AG08395 (cell line): ENCODE measurements at regions not wholly inside any gene's neighbourhood (a gene's known extent, or its start where the extent isn't known, plus 50 kb on each side); places are given as distances from the start of the nearest gene placed in this dataset.
"Not testable (repeated sequence)": the region's sequence is repeated elsewhere in the genome, so short reads cannot be mapped to it uniquely, and the experiment has no call there.

Experiments
- DNase-seq: peaks from one replicate; pipeline ENCODE4 v3.0.0; 2012; ENCODE audit warnings: mixed read lengths, low spot score

GRCh38 chr7:1342090-1342640 lies 109.5 kb downstream of the UNCX start:
- DNase-seq, result no peak

GRCh38 chr7:1343551-1343950 lies 110.9 kb downstream of the UNCX start:
- no peak for DNase-seq

- no peak for DNase-seq
These were observed 111.7 kb downstream of the UNCX start for GRCh38 chr7:1344421-1344820.

- no peak for DNase-seq
These were observed 112.5 kb downstream of the UNCX start for GRCh38 chr7:1344981-1345701.

GRCh38 chr7:1345796-1346755 lies 113.2 kb downstream of the MICALL2 start:
- DNase-seq, result no peak

- DNase-seq, result no peak
These were observed 112.4 kb downstream of the MICALL2 start for GRCh38 chr7:1346851-1347250.

- DNase-seq, result no peak
These were observed 111.0 kb downstream of the MICALL2 start for GRCh38 chr7:1348096-1348822.

GRCh38 chr7:1348823-1349335 lies 110.4 kb downstream of the MICALL2 start:
- no peak for DNase-seq

- DNase-seq, result no peak
These were observed 109.9 kb downstream of the MICALL2 start for GRCh38 chr7:1349351-1349761.

GRCh38 chr7:1351881-1352625 lies 107.2 kb downstream of the MICALL2 start:
- DNase-seq, result no peak

- DNase-seq, result no peak
These were observed 106.5 kb downstream of the MICALL2 start for GRCh38 chr7:1352656-1353271.

GRCh38 chr7:1354661-1355567 lies 104.4 kb downstream of the MICALL2 start:
- no peak for DNase-seq

- no peak for DNase-seq
These were observed 103.5 kb downstream of the MICALL2 start for GRCh38 chr7:1355568-1356340.

- DNase-seq, result not testable (repeated sequence)
These were observed 102.4 kb downstream of the MICALL2 start for GRCh38 chr7:1356853-1357252.

GRCh38 chr7:1357260-1357600 lies 102.0 kb downstream of the MICALL2 start:
- not testable (repeated sequence) for DNase-seq

GRCh38 chr7:1357601-1358271 lies 101.5 kb downstream of the MICALL2 start:
- no peak for DNase-seq

- DNase-seq, result no peak
These were observed 100.8 kb downstream of the MICALL2 start for GRCh38 chr7:1358376-1359050.

GRCh38 chr7:1359051-1359400 lies 100.2 kb downstream of the MICALL2 start:
- DNase-seq, result no peak
